ENCODE measurements at regions not wholly inside any gene's neighbourhood (a gene's known extent, or its start where the extent isn't known, plus 50 kb on each side); places are given as distances from the start of the nearest gene placed in this dataset.

- intact Hi-C loops (cut with micrococcal nuclease; ENCODE audit: unreplicated experiment): no loop called here
- peaks cover 32% of the 10 kb centered on the region for H3K9me3 Mint-ChIP-seq (ENCODE audit: unreplicated experiment)
- H3K36me3 Mint-ChIP-seq (ENCODE audit: insufficient read depth, unreplicated experiment): no peaks in the 10 kb centered on the region
- Histone ChIP-seq H3K36me3 (ENCODE audit: control insufficient read depth, insufficient read depth, low read length) (no peaks in the 10 kb centered on the region), H3K9me3 (no peaks in the 10 kb centered on the region), H3K4me3 (ENCODE audit: low read depth, low read length) (no peak overlapping the region), H3K27me3 (replicated peaks; ENCODE audit: control insufficient read depth, insufficient read depth, low read length) (no peaks in the 10 kb centered on the region), H3K4me1 (no peaks in the 10 kb centered on the region)
- H3K27me3 Mint-ChIP-seq (ENCODE audit: insufficient read depth, unreplicated experiment): no peaks in the 10 kb centered on the region
- H3K27ac Mint-ChIP-seq (ENCODE audit: unreplicated experiment): no peak overlapping the region
- no peaks in the 10 kb centered on the region for H3K4me1 Mint-ChIP-seq (ENCODE audit: low read depth, unreplicated experiment)
- H3K4me3 Mint-ChIP-seq (ENCODE audit: unreplicated experiment): no peak overlapping the region
- DNase-seq: no peak
- ChIA-PET POLR2A (no interaction called here), CTCF (no interaction called here)
- BruUV-seq (replicated peaks): no TSS peak
- TF ChIP-seq, protein P1, sequence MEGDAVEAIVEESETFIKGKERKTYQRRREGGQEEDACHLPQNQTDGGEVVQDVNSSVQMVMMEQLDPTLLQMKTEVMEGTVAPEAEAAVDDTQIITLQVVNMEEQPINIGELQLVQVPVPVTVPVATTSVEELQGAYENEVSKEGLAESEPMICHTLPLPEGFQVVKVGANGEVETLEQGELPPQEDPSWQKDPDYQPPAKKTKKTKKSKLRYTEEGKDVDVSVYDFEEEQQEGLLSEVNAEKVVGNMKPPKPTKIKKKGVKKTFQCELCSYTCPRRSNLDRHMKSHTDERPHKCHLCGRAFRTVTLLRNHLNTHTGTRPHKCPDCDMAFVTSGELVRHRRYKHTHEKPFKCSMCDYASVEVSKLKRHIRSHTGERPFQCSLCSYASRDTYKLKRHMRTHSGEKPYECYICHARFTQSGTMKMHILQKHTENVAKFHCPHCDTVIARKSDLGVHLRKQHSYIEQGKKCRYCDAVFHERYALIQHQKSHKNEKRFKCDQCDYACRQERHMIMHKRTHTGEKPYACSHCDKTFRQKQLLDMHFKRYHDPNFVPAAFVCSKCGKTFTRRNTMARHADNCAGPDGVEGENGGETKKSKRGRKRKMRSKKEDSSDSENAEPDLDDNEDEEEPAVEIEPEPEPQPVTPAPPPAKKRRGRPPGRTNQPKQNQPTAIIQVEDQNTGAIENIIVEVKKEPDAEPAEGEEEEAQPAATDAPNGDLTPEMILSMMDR (IDR thresholded peaks at IDR 0.05; ENCODE audit: insufficient read depth in 1 of 2, low read depth in 1 of 2, low read length in 1 of 2, severe bottlenecking in 1 of 2, unreplicated experiment in 1 of 2): no peak
Observed at GRCh38 chr5:17157916-17158529, 59.4 kb upstream of the BASP1 start.

GRCh38 chr5:17160756-17161040, 56.7 kb upstream of the BASP1 start:
- TF ChIP-seq, protein P1 (IDR thresholded peaks at IDR 0.05; ENCODE audit: insufficient read depth in 1 of 2, low read depth in 1 of 2, low read length in 1 of 2, severe bottlenecking in 1 of 2, unreplicated experiment in 1 of 2): no peak
- H3K36me3 ChIP-seq (ENCODE audit: control insufficient read depth, insufficient read depth, low read length): no peaks in the 10 kb centered on the region
- Mint-ChIP-seq H3K4me3 (ENCODE audit: unreplicated experiment) (no peak overlapping the region), H3K4me1 (ENCODE audit: low read depth, unreplicated experiment) (no peaks in the 10 kb centered on the region), H3K27ac (ENCODE audit: unreplicated experiment) (no peak overlapping the region), H3K9me3 (ENCODE audit: unreplicated experiment) (peaks cover 19% of the 10 kb centered on the region), H3K36me3 (ENCODE audit: insufficient read depth, unreplicated experiment) (no peaks in the 10 kb centered on the region), H3K27me3 (ENCODE audit: insufficient read depth, unreplicated experiment) (no peaks in the 10 kb centered on the region)
- no peaks in the 10 kb centered on the region for H3K9me3 ChIP-seq
- no peaks in the 10 kb centered on the region for H3K27me3 ChIP-seq (replicated peaks; ENCODE audit: control insufficient read depth, insufficient read depth, low read length)
- ChIA-PET POLR2A (no interaction called here), CTCF (interaction anchor here (0.7 kb wide), 1 partner anchor 1147 kb away, joined by 5 read pairs; no protein-coding TSS in a partner anchor)
- BruUV-seq (replicated peaks): no TSS peak
- H3K4me3 ChIP-seq (ENCODE audit: low read depth, low read length): no peak overlapping the region
- no peak for DNase-seq
- H3K4me1 ChIP-seq: no peaks in the 10 kb centered on the region
- intact Hi-C loops (cut with micrococcal nuclease; ENCODE audit: unreplicated experiment): no loop called here

- Histone ChIP-seq H3K9me3 (no peaks in the 10 kb centered on the region), H3K27me3 (replicated peaks; ENCODE audit: control insufficient read depth, insufficient read depth, low read length) (no peaks in the 10 kb centered on the region), H3K4me3 (ENCODE audit: low read depth, low read length) (no peak overlapping the region), H3K36me3 (ENCODE audit: control insufficient read depth, insufficient read depth, low read length) (no peaks in the 10 kb centered on the region), H3K4me1 (no peaks in the 10 kb centered on the region)
- H3K9me3 Mint-ChIP-seq (ENCODE audit: unreplicated experiment): peaks cover 14% of the 10 kb centered on the region
- no peaks in the 10 kb centered on the region for H3K36me3 Mint-ChIP-seq (ENCODE audit: insufficient read depth, unreplicated experiment)
- BruUV-seq (replicated peaks): no TSS peak
- POLR2A ChIA-PET: no interaction called here
- intact Hi-C loops (cut with micrococcal nuclease; ENCODE audit: unreplicated experiment): no loop called here
- CTCF ChIA-PET: no interaction called here
- no peaks in the 10 kb centered on the region for H3K27me3 Mint-ChIP-seq (ENCODE audit: insufficient read depth, unreplicated experiment)
- no peak for DNase-seq
- H3K27ac Mint-ChIP-seq (ENCODE audit: unreplicated experiment): no peak overlapping the region
- TF ChIP-seq, protein P1 (IDR thresholded peaks at IDR 0.05; ENCODE audit: insufficient read depth in 1 of 2, low read depth in 1 of 2, low read length in 1 of 2, severe bottlenecking in 1 of 2, unreplicated experiment in 1 of 2): no peak
- H3K4me3 Mint-ChIP-seq (ENCODE audit: unreplicated experiment): no peak overlapping the region
- peaks cover under 1% of the 10 kb centered on the region for H3K4me1 Mint-ChIP-seq (ENCODE audit: low read depth, unreplicated experiment)
Observed at GRCh38 chr5:17161662-17162061, 55.8 kb upstream of the BASP1 start.
